RWPE1 (cell line): ENCODE measurements at regions not wholly inside any gene's neighbourhood (a gene's known extent, or its start where the extent isn't known, plus 50 kb on each side); places are given as distances from the start of the nearest gene placed in this dataset.

Experiments used
- CTCF ChIA-PET: fragments of 350-600 bp; sonication (Branson Sonifier 250); formaldehyde crosslinking; extraction: SDS; loops from one replicate; lab custom pipeline; 2021; lab: Yijun Ruan, JAX
- POLR2A ChIA-PET: fragments of 400-600 bp; formaldehyde crosslinking; extraction: SDS; loops from one replicate; lab custom pipeline; 2020; ENCODE audit warnings: antibody characterized with exemption; ENCODE audit not compliant: low non-redundant PET; lab: Yijun Ruan, JAX
- DNase-seq: peaks from one replicate; pipeline ENCODE4 v3.0.0; 2012; ENCODE audit warnings: low spot score
- H3K27ac ChIP-seq: fragments of 450-650 bp; 2 replicates; pipeline ENCODE4 v1.5.1; 2017
- TF ChIP-seq, protein P1 (sequence below): fragments of 450-650 bp; conservative IDR thresholded peaks from 2 replicates; pipeline ENCODE4 v1.5.1; 2017; ENCODE audit warnings: low read depth, mild to moderate bottlenecking

DNA sequence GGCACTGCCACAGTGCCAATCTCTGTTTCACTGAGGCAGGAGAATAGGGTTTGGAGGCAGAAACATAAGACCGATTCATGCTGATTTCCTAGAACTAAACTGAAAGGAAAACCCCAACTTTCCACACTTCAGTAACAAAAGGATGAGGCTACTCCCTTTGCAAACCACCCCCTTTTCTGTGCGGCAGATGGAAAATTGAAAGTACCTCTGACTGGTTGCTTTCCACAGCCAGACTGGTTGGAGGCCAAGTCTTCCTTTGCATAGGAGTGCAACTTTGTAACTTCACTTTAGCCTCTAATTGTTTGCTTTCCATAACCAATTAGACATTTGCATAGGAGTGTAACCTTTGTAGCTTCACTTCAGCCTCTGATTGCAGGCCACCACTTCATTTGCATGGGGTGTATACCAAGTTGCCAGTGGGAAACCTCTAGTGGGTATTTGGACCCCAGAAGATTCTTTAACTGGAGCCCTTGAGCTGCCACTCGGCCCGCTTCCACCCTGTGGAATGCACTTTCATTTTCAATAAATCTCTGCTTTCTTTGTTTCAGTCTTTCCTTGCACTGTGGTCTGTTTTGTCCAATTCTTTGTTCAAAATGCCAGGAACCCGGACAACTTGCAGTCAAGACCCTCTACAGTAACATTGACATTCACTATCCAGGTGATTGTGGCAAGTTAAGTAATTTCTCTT lies 252.0 kb downstream of the UTP18 start:
- POLR2A ChIA-PET: no interaction called here

DNA sequence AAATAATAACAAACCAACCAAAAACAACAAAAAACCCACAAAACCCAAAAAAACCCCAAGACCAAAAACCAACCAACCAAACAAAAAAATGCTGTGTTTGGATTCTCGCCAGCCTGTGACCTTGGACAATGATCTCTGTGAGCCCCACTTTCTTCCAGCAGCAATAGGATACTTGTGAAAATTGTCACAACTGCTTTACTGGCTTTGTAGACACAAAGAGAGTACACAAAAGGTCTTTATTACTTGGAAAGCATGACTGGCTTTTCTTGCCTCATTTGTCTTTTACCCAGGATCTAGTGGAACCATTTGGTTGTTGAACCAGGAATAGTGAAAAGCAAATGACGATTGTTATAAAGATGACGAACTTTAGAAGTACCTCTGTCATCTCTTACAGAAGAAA lies 256.6 kb downstream of the UTP18 start:
- CTCF ChIA-PET: no interaction called here
- TF ChIP-seq, protein P1, sequence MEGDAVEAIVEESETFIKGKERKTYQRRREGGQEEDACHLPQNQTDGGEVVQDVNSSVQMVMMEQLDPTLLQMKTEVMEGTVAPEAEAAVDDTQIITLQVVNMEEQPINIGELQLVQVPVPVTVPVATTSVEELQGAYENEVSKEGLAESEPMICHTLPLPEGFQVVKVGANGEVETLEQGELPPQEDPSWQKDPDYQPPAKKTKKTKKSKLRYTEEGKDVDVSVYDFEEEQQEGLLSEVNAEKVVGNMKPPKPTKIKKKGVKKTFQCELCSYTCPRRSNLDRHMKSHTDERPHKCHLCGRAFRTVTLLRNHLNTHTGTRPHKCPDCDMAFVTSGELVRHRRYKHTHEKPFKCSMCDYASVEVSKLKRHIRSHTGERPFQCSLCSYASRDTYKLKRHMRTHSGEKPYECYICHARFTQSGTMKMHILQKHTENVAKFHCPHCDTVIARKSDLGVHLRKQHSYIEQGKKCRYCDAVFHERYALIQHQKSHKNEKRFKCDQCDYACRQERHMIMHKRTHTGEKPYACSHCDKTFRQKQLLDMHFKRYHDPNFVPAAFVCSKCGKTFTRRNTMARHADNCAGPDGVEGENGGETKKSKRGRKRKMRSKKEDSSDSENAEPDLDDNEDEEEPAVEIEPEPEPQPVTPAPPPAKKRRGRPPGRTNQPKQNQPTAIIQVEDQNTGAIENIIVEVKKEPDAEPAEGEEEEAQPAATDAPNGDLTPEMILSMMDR: no peak
- no peak for DNase-seq
- POLR2A ChIA-PET: no interaction called here
- no peak overlapping the region for H3K27ac ChIP-seq

More for the DNA sequence above, 252.0 kb downstream of the UTP18 start:
- no peak overlapping the region for H3K27ac ChIP-seq
- CTCF ChIA-PET: no interaction called here
- DNase-seq: no peak
- TF ChIP-seq, protein P1: no peak

DNA sequence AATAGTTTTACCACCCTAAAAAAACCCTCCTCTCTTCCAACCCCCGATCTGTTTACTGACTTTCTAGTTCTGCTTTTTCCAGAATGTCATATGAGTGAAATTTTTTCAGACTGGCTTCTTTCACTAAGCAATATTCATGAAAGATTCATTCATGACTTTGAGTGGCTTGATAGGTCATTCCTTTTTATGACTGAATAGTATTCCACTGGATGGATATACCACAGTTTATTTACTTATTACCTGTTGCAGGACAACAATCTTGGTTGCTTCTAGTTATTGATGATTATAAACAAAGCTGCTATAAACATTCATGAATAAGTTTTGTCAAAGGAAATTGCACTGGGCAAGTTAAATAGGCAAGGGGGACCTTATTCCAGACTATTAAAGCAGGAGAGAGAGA lies 264.2 kb downstream of the UTP18 start:
- CTCF ChIA-PET: no interaction called here
- no peak overlapping the region for H3K27ac ChIP-seq
- DNase-seq: no peak
- TF ChIP-seq, protein P1: no peak
- POLR2A ChIA-PET: no interaction called here

DNA sequence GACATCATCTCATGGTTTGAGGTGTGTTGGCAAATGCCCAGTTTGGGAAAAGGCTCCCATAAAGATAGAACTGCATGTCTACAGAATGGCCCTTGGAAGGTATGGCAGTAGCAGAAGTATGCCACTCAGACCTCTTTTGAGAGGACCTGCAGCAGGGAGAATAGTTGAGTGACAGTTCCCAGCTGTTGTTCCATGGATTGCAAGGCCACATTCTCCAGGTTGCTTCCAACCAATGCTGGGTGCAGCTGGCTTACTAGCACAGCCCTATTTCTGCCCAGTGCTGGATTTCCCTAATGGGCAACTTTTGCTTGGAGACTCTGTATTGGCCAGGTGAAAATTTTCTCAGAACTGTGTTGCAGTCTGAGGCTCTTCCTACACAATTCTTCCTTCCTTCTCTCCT lies 266.2 kb downstream of the UTP18 start:
- TF ChIP-seq, protein P1: no peak
- H3K27ac ChIP-seq: no peak overlapping the region
- ChIA-PET POLR2A (no interaction called here), CTCF (interaction anchor here (0.8 to 1.1 kb wide), 2 partner anchors 8 to 10 kb away, joined by 3 to 4 read pairs; no protein-coding TSS in a partner anchor)
- no peak for DNase-seq

DNA sequence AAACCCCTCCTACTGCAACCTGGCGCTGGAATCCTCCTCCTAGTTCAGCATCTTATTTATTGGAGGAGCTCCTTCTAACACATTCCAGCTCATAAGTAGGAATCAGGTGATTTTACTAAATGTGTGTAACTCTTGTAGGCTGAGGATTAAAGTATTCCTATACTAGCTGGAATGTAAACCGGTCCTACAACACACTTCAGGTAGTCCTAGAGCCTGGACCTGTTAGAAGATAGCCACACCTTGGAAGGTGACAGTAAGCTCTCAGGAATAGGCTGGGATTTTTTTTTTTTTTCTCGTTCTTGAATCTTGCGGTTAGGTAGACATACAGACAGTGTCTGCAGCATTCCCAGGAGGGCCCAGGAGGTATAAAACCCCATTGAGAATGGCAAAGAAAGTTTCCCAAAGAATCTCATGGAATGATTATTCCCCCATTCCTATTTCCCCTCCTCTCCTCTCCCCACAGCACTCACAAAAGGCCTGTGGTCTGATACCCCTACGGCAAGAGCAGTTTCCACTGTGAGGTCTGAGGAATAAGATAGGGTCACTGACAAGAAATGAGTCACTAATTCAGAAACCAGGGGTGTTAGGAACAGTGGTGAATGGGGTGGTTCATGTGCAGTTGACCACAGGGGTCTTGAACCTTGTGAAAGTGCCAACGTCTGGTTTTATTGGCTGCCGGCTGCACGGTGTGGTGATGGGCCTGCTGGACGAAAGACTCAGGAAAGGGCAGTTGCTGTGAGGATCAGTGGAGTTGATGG lies 267.1 kb downstream of the UTP18 start:
- no peak for DNase-seq
- TF ChIP-seq, protein P1: no peak
- POLR2A ChIA-PET: no interaction called here
- no peak overlapping the region for H3K27ac ChIP-seq
- CTCF ChIA-PET: interaction anchor here (1.1 kb wide), 1 partner anchor 9 kb away, joined by 4 read pairs; no protein-coding TSS in a partner anchor

DNA sequence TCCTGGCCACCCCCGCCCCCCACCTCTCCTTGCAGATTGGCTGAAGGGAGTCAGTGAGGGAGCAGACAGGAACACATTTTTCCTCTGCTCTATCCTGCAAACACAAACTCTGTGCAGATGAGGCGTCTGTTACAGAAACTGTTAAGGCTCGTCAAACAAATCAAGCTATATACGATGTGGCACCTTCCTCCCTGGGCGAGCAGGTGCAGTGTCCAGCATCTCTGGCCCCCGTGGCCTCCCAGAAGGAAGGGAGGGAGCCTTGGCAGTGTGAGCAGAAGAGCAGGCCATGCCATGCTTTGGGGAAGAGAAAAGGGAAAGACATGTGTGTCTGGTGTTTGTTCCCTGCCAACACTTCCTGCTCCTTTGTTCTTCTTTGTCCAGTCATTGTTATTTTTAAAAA lies 267.8 kb downstream of the UTP18 start:
- ChIA-PET CTCF (no interaction called here), POLR2A (no interaction called here)
- DNase-seq: no peak
- H3K27ac ChIP-seq: no peak overlapping the region
- TF ChIP-seq, protein P1: no peak
